Uterus (tissue), 2 donors: ENCODE measurements at regions not wholly inside any gene's neighbourhood (a gene's known extent, or its start where the extent isn't known, plus 50 kb on each side); places are given as distances from the start of the nearest gene placed in this dataset.

ENCODE experiments used
- POLR2A ChIP-seq, 2 donors: fragments of 450-650 bp; IDR thresholded peaks; one replicate each; pipeline ENCODE4 v1.6.1; 2016; ENCODE audit warnings: antibody characterized with exemption in 2 of 2, mild to moderate bottlenecking in 1 of 2, moderate library complexity in 1 of 2
- TF ChIP-seq, protein P1 (sequence below), 4 experiments: fragments of 200-600 bp in 2 of 4; fragments of 450-650 bp in 2 of 4; sonication (generic) in 2 of 4; IDR thresholded peaks; one replicate each; pipeline ENCODE4 v1.5.1; 2016 to 2019; ENCODE audit warnings: antibody characterized with exemption in 4 of 4, mild to moderate bottlenecking in 2 of 4, moderate library complexity in 1 of 4

- TF ChIP-seq, protein P1, sequence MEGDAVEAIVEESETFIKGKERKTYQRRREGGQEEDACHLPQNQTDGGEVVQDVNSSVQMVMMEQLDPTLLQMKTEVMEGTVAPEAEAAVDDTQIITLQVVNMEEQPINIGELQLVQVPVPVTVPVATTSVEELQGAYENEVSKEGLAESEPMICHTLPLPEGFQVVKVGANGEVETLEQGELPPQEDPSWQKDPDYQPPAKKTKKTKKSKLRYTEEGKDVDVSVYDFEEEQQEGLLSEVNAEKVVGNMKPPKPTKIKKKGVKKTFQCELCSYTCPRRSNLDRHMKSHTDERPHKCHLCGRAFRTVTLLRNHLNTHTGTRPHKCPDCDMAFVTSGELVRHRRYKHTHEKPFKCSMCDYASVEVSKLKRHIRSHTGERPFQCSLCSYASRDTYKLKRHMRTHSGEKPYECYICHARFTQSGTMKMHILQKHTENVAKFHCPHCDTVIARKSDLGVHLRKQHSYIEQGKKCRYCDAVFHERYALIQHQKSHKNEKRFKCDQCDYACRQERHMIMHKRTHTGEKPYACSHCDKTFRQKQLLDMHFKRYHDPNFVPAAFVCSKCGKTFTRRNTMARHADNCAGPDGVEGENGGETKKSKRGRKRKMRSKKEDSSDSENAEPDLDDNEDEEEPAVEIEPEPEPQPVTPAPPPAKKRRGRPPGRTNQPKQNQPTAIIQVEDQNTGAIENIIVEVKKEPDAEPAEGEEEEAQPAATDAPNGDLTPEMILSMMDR (IDR thresholded peaks at IDR 0.05) = no peak
- no peak for TF ChIP-seq POLR2A (IDR thresholded peaks at IDR 0.05)
Observed at GRCh38 chrX:129040124-129040523, 483.2 kb downstream of the SMARCA1 start.
